ENCODE measurements at regions not wholly inside any gene's neighbourhood (a gene's known extent, or its start where the extent isn't known, plus 50 kb on each side); places are given as distances from the start of the nearest gene placed in this dataset.

- no peak for DNase-seq
Observed at GRCh38 chr2:200013906-200014305, 58.5 kb downstream of the MAIP1 start.

- no peak for DNase-seq
Observed at GRCh38 chr2:200021449-200022114, 66.2 kb downstream of the MAIP1 start.

- DNase-seq, result no peak
Observed at GRCh38 chr2:200022511-200022910, 67.1 kb downstream of the MAIP1 start.

GRCh38 chr2:200023570-200023969 is 68.2 kb downstream of the MAIP1 start:
- DNase-seq, result no peak

GRCh38 chr2:200025717-200026116 is 70.3 kb downstream of the MAIP1 start:
- no peak for DNase-seq

GRCh38 chr2:200026332-200027230 is 71.2 kb downstream of the MAIP1 start:
- DNase-seq, result peak; percentile 35

- DNase-seq, result no peak
Observed at GRCh38 chr2:200028998-200029397, 73.6 kb downstream of the MAIP1 start.

- no peak for DNase-seq
Observed at GRCh38 chr2:200032895-200033294, 77.5 kb downstream of the MAIP1 start.

GRCh38 chr2:200033929-200034328 is 78.5 kb downstream of the MAIP1 start:
- DNase-seq, result no peak

- DNase-seq, result no peak
Observed at GRCh38 chr2:200034816-200035215, 79.4 kb downstream of the MAIP1 start.

GRCh38 chr2:200039724-200040650 is 84.6 kb downstream of the MAIP1 start:
- DNase-seq, result peak; percentile 45

GRCh38 chr2:200040831-200041230 is 85.4 kb downstream of the MAIP1 start:
- DNase-seq, result no peak

- no peak for DNase-seq
Observed at GRCh38 chr2:200041639-200042038, 86.3 kb downstream of the MAIP1 start.

- DNase-seq, result no peak
Observed at GRCh38 chr2:200042102-200042735, 86.8 kb downstream of the MAIP1 start.

- DNase-seq, result no peak
Observed at GRCh38 chr2:200042944-200043343, 87.6 kb downstream of the MAIP1 start.

- no peak for DNase-seq
Observed at GRCh38 chr2:200044453-200044852, 89.1 kb downstream of the MAIP1 start.

GRCh38 chr2:200048421-200048820 is 93.0 kb downstream of the MAIP1 start:
- DNase-seq, result no peak

- DNase-seq, result no peak
Observed at GRCh38 chr2:200049086-200049485, 93.7 kb downstream of the MAIP1 start.

- no peak for DNase-seq
Observed at GRCh38 chr2:200050921-200051610, 95.7 kb downstream of the MAIP1 start.

GRCh38 chr2:200051611-200051945 is 96.2 kb downstream of the MAIP1 start:
- no peak for DNase-seq

GRCh38 chr2:200052627-200053026 is 97.2 kb downstream of the MAIP1 start:
- no peak for DNase-seq

All from left hindlimb (tissue), 1 donor.